NCI-H187 treated with DMSO at 0.1 percent for 48 hours (cell line): ENCODE measurements at regions not wholly inside any gene's neighbourhood (a gene's known extent, or its start where the extent isn't known, plus 50 kb on each side); places are given as distances from the start of the nearest gene placed in this dataset.

ENCODE experiments used
- DNase-seq: peaks from one replicate; lab custom pipeline; 2025; lab: John Stamatoyannopoulos, UW

DNA sequence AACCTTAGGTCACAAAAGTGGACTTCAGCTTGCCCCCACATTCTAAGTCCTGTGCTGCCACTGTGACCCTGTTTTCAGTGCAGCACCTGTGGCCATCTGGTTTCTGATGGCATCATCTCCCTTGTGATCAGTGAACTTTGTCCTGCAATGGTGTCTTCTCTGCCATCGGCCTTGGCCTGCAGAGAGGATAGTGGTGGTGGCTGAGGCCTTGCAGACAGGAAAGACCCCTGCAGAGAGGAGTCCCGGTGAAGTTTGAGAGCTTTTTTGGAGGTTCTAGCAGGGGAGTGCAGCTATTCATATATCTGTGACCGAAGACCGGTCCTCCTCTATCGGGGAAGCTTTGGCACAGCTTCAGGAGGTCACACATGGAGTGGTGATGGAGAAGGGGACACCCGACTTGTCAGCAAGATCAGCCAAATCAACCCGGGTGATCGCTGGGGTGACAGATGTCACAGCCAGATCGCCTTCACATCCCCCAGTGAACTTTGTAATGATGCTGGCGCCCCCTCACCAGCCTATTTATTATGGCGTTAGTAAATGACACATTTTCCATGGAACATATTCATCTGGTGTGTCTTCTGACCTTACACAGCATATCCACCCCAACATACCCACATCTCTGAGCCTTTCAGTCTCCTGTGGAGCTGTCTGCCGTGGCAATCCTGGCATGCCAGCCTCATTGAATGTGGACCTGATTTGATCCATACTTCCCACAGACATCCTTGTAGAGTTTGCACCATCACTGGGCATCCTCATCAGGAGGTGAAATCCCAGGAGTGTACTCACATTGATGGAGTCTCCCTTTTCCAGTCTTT, 136.1 kb downstream of the PAPOLA start:
- no peak for DNase-seq

DNA sequence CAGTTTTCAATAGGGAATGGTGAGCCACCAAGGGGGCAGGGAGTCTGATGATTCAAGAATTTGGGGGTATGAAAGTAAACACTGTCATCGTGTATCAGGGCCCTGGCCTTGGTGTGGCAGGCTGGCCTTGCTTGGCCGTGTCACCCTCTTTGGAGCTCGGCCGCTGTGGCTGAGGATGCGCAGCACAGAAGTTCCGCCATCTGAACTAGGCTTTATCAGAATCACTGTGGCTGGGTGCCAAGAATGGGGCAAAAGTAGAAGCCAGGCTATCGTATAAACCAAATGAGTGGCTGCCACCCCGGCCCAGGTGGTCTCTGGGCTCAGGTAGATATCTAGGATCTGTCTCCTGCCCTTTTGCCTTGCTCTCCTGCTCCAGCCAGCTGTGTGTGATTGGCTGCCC, 137.4 kb downstream of the PAPOLA start:
- no peak for DNase-seq

DNA sequence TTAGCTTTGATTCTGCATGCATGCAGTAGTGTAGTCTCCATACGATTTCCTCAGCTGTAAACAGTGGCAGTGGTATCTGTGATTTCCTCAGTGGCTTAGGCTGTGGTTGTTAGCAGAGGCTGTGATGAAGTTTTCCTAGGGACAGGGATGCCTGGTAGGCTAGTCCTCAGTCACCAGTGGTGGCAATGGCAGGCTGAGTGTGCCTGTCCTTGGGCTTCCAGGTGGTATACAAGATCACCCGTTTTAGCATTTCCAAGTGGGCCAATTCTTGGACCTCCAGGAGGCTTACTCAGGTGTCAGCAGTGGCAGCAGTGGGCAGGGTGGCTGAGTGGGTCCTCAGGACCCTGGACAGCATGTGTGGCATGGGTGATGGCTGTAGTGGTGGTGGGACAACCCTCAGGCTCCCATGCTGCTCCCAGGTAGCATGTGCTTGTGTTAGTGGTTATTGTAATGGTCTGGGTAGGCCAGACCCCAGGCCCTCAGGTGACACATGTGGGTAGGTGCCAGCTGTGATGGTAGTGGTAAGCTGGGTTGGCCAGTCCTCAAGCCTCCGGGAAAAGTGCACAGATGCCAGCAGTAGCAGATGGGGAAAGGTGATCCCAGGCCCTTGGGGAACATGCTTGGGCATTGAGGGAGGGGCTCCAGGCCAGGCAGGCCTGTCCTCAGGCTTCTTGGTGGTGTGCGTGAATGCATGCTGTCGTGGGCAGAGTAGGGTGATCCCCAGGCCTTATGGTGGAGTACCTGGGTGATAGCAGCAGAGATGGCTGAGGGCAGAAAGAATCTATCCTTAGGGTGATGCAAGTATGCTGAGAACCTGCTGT, 146.5 kb downstream of the PAPOLA start:
- no peak for DNase-seq

DNA sequence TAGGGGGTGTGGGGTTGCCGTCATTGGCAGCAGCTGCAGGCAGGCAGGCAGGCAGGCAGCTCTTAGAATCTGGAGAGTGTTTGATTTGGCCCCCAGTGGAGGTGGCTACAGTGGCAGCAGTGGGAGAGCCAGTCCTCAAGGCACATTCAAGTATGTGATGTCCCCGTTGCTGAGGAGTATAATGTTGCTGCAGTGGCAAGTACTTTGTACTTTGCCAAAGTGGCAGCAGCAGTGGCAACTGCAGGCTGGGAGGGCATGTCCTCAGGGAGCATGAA, 147.1 kb downstream of the PAPOLA start:
- no peak for DNase-seq

DNA sequence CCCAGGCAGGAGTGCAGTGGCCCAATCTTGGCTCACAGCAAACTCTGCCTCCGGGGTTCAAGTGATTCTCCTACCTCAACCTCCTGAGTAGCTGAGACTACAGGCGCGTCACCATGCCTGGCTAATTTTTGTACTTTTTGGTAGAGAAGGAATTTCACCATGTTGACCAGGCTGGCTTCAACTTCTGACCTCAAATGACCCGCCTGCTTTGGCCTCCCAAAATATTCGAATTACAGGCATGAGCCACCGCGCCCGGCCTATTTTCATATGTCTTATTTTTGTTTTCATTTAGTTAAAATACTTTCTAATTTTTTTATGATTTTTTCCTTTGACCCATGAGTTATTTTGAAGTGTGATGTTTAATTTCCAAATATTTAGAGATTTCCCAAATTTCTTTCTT, 143.6 kb upstream of the VRK1 start:
- DNase-seq = no peak

DNA sequence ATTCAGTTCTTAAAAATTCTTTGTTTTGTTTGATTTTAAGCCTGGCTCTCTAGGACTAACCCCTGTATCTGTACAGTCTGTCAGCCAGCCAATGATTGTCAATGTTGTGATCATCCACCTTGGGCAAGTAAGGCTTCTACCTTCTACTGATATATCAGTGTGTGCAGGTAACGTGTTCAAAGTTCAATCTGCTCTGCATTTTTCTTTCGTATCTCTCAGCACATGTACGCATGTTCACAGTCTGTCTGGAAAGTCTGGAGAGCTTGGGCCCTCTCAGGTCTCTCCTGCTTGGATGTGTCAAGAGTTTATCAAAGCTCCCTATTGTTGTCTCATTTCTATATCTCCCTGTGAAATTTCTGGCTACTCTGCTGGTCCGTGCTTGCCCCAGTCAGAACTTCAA, 138.6 kb upstream of the VRK1 start:
- no peak for DNase-seq

DNA sequence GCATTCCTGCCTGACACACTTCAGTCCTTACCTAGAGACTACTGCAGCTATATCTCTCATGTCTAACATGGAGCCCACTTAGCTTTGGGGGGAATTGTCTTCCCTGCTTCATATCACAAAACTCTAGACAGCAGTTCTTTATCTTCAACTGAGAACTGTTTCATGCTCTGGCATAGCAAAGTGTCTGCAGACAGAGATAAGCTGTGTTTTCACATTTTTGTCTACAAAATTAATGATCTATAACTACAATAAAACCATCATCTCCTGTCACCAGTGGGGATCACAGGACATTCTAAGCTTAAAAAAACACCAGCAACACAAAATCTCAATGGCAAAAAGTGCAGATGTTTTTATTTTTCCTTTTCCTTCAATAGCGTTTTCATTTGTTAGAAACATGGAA, 137.1 kb upstream of the VRK1 start:
- DNase-seq = no peak

DNA sequence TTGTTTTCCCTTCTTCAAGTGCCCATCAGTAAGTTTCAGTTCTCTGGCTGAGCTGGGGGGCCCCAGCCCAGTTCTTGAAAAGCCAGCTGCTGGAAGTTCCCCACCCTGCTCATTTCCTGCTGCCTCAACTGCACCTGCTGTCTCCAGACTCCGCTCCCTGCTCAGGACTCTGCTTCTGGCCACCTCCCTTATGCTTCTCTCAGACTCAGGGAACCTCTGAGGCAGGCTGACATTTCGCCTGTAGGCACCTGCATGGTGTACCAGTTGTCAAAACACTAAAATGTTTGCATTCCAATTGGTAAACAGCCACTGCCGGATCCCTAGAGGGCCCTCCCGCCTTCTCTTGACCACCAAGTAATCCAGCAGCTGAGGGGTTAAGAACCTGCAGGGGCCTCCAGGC, 136.5 kb upstream of the VRK1 start:
- DNase-seq = no peak

DNA sequence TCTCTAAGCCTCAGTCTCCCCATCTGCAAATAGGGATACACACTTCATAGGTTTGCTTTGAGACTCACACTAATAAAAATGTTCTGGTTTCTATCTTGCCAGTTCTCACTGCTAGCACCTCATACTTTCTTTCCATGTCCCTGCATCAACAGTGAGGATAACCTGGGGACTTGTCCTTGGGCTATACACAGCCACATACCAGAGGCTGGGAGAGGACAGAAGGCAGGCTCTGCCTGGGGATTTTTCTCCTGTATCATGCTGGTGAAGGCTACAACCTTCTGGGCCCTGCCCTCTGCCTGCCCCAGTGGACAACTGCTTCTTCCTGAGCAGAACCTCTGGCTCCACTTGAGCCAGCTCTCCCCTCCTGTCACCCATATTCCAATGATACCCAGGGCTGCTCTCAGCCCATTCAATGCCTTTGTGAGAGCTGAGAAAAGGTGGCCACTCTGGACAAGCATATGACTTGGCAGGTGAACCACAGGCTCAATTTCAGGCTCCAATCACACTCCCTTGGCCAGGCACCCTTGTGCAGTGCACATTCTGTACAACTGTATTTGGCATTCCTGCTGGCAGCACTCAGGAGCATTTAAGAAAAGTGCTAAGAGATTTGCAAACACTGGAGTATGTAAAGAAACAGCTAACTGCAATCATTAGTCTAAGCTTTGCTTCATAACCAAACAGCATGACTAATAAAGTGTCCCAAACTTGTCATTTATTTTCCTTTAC, 135.8 kb upstream of the VRK1 start:
- no peak for DNase-seq

DNA sequence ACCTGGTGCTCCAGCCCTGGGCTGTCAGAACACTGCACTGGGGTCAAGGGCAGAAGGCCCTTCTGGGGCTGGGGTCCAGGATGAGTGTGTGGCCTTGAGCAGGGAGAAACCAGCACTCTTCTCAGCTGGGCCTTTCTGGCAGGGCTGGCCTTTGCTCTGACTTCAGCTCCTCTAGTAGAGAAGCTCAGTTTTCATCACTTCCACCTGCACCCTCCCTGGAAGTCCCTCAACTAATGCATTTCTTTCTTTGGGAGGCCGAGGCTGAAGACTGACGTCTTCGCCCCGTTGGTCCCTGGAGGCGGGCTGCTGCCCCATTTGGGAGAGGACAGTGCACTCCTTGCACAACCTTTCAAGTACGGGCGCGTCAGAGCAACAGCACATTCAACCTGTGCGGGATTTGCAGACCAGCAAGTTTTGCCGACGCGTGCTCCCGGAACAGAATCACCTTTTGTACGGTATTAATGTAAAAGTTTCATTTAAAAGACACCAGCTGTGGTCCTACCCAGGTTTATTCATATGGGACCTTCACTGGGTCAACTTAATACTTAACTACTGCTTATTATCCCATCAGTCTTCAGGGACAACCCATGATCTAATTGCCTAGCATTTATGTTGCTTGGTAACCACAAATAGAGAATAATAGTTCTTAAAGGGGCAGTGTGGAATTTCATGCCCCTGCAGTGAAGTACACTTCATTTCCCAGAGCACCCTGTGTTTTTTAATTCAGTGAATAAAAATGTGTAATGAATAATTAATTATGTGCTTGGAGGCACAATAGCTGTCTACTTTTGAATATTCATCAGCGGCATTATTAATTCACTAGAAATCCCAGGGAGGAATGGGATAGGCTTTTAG, 134.8 kb upstream of the VRK1 start:
- no peak for DNase-seq

DNA sequence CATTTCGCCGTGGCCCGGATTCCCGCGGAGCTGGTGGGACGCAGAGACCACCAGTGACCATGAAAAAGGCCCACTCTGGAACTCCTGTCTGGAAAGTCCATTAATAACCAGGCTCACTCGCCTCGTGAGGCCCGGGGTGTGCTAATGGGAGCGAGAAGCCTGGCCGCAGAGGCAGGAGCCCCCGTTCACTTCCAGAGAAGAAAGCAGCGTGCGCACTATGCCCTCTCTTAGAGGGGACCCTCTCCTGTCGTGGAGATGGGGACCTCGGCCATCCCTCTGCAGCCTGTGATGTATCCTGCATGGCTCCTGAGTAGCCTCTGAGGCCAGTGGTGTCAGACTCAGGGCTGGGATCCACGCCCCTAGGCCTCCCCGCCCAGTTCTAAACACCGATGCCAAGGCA, 134.1 kb upstream of the VRK1 start:
- DNase-seq = no peak

DNA sequence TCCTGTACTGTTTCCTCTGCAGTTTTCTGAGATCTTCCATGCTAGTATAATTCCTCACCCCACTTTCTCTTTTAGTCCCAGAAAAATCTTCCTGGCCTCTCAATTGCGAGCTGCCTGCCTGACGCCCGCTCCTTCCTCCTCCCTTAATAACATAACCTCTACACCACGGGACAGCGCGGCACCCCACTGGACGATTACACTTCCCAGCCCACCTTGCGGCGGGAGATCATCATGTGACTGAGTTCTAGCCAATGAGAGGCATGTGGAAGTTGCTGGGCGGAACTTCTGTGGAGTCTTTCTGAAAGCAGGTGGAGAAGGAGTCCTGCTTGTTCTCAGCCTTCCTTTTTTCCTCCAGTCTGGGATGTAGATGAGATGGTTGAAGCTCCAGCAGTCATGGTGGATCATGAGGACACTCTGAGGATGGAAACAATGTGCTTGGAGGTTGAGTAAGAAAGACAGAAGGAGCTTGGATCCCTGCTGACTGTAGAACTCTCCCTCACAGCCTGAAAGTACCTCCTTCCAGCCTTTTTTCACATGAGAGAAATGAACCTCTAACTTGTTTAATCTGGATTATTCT, 133.6 kb upstream of the VRK1 start:
- DNase-seq = no peak

DNA sequence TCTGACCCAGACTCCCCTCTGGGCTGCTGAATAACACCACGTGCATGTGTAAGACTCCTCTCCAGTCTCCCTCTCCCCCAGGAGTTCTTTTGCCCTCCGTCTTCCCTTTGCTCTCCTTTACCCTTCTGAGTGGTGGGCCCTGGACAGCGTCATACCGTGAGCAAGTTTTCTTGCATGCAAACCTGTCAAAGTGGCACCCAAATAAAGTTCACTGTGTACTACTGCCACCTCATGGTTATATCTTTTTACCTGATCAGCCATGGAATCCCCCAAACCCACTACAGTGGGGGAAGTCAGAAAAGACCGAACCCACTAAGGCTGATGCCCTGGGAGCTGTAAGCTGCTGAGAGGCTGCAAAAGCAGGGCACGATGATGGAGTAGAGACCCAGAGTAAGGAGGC, 131.1 kb upstream of the VRK1 start:
- no peak for DNase-seq

DNA sequence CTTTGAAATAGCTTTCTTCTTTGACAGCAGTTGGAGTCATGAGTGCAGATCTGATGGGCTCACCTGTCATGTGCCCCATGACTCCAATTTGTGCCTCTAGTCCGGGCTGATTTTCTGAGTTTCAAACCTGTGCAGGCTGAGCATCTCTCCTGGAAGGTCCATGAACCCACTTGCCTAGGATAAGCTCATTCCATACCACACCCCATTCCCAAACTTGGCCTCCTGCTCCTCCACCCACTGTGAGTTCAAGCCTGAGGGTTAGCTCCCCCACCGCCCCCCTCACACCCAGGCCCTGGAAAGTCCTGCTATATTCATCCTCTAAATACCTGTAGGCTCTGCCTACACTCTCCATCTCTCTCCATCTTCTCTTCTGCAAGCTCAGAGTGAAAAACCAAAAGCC, 126.8 kb upstream of the VRK1 start:
- DNase-seq = no peak

DNA sequence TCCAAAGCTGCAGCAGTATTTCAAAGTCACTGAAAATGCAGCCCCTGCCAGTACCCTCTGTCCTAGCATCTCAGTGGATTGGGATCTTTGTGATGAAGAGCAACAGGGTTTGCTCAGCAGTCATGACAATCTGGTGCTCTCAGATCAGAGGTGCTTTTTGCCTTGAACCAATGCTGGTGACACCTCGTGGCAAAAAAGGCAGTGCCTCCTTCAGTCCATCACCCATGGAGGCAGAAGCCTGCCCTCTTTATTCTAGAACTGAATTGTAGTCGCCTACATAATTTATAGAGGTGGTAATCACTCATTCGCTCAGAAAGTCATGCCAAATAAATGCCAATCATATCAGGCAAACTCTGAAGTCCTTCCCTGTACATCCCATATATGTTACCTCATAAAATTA, 126.0 kb upstream of the VRK1 start:
- DNase-seq = no peak

DNA sequence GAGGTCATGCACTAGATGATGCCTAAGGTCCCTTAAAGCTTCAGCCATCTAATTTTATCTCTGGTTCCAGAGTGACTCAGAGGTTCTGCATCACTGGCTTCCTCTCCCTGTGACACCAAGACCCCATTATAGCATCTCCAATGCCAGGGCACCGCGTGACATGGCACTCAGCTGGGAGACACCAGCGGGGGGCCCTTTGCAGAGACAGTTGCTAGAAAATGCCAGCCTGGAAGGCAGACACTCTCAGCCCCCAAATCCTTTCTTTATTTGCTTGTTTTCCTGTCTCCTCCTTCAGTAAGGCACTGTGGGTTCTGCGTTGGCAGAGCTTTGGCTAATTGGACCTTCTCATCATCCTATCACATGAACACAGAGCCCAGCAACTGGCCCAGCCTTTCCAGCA, 123.5 kb upstream of the VRK1 start:
- no peak for DNase-seq

DNA sequence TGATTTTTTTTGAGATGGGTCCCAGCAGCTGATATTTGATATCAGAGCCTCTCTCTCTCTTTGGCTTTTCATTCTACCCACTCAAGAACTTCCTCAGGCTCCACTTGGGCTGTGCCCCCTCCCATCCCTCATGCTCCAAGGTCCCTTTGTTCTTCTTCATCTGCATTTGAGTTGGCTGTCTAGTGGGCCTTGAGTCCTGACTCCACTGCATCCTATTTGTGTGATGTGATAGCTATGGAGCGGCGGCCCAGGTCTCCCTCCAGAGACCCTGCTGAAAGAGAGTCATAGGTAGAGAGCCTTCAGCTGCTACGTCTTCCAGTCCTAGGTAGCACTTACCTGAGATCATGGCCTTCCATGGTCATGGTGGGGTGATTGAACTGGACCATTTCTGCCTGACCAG, 123.1 kb upstream of the VRK1 start:
- DNase-seq = no peak

DNA sequence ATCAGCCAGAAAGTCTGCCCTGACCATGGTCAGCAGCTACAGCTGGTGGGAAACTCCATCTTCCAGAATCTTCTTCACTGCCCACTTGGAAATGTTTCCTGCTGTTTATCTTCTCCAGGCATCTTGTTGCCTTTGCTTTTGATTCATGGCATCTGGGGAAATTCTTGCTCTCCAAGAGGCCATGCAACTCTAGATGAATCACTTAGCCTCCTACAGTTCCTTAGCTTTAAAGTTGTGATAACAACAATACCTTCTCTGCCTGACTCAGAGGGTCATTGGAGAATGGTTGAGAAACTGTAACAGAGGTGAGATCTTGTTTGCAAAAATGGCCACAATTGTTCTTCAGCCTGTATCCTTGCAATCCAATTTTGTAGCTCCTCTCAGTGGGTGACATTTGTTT, 121.0 kb upstream of the VRK1 start:
- no peak for DNase-seq

DNA sequence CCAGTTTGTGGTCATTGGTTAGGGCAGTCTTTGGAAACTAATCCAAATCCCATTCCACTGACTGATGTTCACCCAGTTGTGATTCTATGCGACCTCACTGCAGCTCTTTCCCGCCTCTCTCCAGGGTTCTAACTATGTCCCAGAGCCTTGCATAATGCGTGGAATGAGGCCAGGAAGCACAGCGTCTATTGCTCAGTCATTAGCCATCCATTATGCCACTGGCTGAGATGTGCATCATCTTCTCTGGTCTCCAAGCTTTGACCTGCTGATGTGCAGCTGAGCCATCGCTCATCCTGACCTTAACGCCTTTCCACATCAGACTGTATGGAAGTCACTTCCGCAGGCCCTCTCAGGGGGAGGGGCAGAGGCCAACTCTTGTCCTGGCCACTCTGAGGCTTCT, 115.4 kb upstream of the VRK1 start:
- no peak for DNase-seq

DNA sequence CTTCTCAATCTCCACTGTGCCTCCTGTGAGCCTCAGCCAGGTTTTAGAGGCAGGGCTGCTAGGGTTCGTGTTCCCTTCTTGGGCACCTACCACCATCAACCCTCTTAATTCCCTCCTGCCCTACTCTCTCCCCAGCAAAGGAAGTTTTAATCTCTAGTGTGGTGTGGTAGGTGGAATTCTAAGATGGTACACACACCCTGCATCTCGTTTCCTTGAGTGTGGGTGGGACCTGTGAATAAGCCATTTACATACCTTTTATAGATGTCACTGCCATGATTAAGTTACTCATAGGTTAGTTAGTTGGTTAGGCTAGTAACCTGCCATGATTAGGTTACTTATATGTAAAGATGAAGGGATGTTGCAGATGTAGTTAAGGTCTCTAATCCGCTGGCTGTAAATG, 114.8 kb upstream of the VRK1 start:
- no peak for DNase-seq

DNA sequence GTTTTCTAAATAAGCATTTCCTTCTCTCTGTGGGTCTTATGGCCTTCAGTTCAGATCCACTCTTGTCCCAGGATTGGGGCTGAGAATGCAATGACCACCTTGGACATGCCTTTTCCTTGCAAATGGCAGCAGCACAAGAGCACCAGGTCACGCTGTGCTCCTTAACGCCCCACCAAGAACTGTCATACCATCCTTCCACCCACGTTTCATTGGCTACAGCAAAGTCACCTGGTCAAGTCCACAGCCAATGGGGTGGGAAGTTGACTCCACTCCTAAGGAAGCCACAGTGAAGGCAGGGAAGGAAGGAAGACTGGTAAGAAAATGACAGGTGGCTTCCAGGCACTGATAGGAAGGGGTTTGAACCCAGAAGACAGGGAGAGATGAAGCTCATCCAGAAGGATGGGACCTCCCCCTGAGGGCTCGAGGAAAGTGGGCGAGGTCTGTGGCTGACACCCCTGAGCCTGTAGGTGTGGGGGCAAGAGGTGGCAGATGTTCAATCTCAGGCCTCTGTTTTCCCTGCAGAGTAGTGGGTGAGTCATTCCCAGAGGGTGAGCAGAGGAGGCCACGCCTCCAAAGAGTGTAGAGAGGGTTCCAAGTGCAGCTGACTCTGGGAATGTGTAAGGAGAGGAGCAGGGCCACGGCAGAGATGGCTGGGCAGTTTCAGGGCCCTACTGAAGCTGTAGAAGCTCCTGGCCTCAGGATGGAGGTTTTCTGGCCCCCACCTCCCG, 113.5 kb upstream of the VRK1 start:
- DNase-seq = no peak
